SJSA1 (cell line): ENCODE measurements at regions not wholly inside any gene's neighbourhood (a gene's known extent, or its start where the extent isn't known, plus 50 kb on each side); places are given as distances from the start of the nearest gene placed in this dataset.
"Not testable (repeated sequence)": the region's sequence is repeated elsewhere in the genome, so short reads cannot be mapped to it uniquely, and the experiment has no call there.

ENCODE experiments used
- DNase-seq, 2 experiments: peaks; one replicate each; pipeline ENCODE4 v3.0.0-alpha.2; 2015 to 2020; ENCODE audit warnings: low spot score in 2 of 2, low read depth in 1 of 2
- H3K27ac ChIP-seq: fragments of 250-450 bp; sonication (Bioruptor Pico); 2 replicates; pipeline ENCODE4 v1.5.1; 2020; ENCODE audit warnings: mild to moderate bottlenecking, moderate library complexity
- H3K27me3 ChIP-seq: fragments of 250-450 bp; sonication (Bioruptor Pico); replicated peaks from 2 replicates; pipeline ENCODE4 v1.5.1; 2020; ENCODE audit warnings: mild to moderate bottlenecking, moderate library complexity
- H3K36me3 ChIP-seq: fragments of 250-450 bp; sonication (Bioruptor Pico); 2 replicates; pipeline ENCODE4 v1.5.1; 2020; ENCODE audit warnings: mild to moderate bottlenecking
- H3K4me1 ChIP-seq: fragments of 250-450 bp; sonication (Bioruptor Pico); replicated peaks from 2 replicates; pipeline ENCODE4 v1.6.1; 2021; ENCODE audit warnings: mild to moderate bottlenecking
- H3K4me3 ChIP-seq: fragments of 250-450 bp; sonication (Bioruptor Pico); 2 replicates; pipeline ENCODE4 v1.5.1; 2020; ENCODE audit warnings: mild to moderate bottlenecking
- H3K9me3 ChIP-seq: fragments of 250-450 bp; sonication (Bioruptor Pico); replicated peaks from 2 replicates; pipeline ENCODE4 v1.5.1; 2020; ENCODE audit warnings: mild to moderate bottlenecking

DNA sequence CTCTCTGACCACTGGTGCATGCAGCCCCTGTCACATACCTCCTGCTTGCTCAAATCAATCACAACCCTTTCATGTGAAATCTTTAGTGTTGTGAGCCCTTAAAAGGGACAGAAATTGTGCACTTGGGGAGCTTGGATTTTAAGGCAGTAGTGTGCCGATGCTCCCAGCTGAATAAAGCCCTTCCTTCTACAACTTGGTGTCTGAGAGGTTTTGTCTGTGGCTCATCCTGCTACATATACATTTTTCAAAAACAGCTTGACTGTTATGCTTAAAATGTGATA, 413.8 kb downstream of the DAD1 start:
- H3K36me3 ChIP-seq, H3K4me3 ChIP-seq, H3K27ac ChIP-seq, H3K27me3 ChIP-seq, H3K4me1 ChIP-seq, DNase-seq, H3K9me3 ChIP-seq: not testable (repeated sequence)

DNA sequence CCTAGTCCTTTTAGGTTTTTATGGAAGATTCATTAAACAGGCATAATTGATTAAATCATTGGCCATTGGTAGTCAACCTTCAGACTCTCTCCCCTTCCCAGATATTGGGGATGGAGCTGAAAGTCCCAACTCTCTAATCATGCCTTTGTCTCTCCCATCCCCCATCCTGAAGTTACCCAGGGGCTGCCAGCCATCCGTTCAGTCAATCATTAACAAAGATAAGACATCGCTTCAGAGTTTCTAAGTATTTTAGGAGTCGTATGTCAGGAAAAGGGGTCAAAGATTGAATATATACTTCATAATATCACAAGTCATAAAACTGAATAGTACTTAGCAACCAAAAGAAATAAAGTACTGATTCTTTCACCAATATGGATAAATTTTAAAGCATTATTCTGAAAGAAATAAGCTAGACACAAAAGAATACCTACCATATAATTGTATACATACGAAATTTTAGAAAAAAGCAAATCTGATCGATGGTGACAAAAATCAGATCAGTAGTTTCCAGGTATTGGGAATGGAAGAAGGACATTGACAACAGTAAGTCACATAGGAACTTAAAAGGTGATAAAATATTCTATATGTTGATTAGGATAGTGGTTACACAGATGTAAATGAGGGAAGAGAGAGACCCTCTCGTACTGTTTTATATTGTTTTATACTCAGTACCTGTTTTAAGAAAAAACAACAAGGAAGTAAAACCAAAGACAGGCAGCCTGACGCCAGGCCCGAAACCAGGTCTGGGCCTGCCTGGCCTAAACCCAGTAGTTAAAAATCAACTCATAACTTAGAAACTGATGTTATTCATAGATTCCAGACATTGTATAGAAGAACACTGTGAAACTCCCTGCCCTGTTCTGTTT, 414.4 kb downstream of the DAD1 start:
- Histone ChIP-seq H3K9me3 (no peaks in the 10 kb centered on the region), H3K4me1 (no peaks in the 10 kb centered on the region), H3K4me3 (no peak overlapping the region), H3K36me3 (no peaks in the 10 kb centered on the region), H3K27me3 (no peaks in the 10 kb centered on the region), H3K27ac (no peak overlapping the region)
- DNase-seq: no peak

DNA sequence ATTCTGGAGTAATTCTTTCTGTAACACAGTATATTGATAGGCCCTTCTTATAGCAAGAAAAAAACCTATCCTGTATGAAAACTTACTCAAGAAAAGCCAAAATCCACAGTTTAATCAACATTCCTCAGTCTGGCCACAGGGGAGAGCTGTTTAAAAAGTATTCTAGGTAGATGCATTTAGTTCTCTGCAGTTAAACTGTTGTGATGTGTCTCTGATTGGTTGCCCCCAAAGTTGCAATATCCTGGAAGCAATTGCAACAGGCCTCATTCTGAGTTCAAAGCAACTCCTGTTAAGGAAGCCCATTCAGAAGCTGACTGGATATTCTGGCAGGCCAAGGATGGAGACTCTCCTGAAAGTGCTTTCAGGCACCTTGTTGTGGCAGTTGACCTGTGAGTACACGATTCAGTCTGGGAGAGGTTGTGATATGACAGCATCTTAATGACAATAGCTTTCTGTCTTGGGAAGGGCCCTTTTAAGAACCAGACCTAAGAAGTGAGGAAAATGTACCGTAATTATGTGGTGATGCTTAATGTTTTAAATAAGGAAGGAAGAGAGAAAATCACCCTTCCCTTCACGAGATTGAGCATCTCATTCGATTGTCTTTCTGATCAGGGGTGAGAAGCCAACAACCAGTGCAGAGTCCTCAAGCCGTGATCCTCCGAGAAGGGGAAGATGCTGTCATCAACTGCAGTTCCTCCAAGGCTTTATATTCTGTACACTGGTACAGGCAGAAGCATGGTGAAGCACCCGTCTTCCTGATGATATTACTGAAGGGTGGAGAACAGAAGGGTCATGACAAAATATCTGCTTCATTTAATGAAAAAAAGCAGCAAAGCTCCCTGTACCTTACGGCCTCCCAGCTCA, 420.7 kb downstream of the DAD1 start:
- Histone ChIP-seq H3K9me3 (no peaks in the 10 kb centered on the region), H3K4me1 (no peaks in the 10 kb centered on the region), H3K27ac (no peak overlapping the region), H3K36me3 (no peaks in the 10 kb centered on the region), H3K4me3 (no peak overlapping the region), H3K27me3 (0 out of 2 replicates have a peak, but pooled peaks cover 3% of the 10 kb centered on the region)
- no peak for DNase-seq

DNA sequence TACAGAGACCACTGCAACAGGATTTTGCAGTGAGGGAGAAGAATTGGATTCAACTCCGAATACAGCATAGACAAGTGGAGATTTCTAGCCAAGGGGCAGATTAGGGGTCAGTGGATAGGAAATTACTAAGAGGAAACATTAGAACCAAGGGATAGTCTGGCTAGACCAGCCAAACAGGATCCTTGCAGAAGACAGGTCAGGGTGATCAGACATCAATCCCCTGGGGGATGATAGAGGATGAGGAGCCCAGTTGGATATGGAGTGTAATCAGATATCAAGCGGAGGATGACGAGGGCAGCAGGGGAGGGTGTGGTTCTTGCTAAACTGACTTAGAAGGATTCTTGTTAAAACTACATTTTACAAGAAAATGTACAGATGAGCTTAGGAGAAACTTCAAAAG, 424.4 kb downstream of the DAD1 start:
- H3K27ac ChIP-seq: no peak overlapping the region
- no peak for DNase-seq
- no peaks in the 10 kb centered on the region for H3K9me3 ChIP-seq
- no peaks in the 10 kb centered on the region for H3K36me3 ChIP-seq
- H3K27me3 ChIP-seq: 0 out of 2 replicates have a peak, but pooled peaks cover 3% of the 10 kb centered on the region
- no peaks in the 10 kb centered on the region for H3K4me1 ChIP-seq
- no peak overlapping the region for H3K4me3 ChIP-seq

DNA sequence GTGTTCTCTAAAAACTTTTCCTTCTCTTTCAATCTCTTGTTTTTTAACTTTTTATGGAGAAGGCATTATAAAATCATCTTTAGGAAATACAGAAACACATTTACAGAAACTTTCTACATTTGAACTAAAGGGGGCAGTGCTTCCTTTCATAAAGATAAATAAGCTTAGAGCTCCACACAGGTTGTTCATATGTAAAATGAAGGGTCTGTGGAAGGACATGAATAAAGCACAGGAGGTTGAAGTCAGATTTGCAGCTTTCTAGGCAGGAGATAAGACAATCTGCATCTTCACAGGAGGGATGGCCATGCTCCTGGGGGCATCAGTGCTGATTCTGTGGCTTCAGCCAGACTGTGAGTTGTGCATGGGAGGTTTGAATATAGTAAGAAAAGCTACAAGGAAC, 426.0 kb downstream of the DAD1 start:
- no peaks in the 10 kb centered on the region for H3K36me3 ChIP-seq
- H3K27ac ChIP-seq: no peak overlapping the region
- no peak overlapping the region for H3K4me3 ChIP-seq
- H3K27me3 ChIP-seq: 0 out of 2 replicates have a peak, but pooled peaks cover 3% of the 10 kb centered on the region
- no peak for DNase-seq
- no peaks in the 10 kb centered on the region for H3K9me3 ChIP-seq
- no peaks in the 10 kb centered on the region for H3K4me1 ChIP-seq

DNA sequence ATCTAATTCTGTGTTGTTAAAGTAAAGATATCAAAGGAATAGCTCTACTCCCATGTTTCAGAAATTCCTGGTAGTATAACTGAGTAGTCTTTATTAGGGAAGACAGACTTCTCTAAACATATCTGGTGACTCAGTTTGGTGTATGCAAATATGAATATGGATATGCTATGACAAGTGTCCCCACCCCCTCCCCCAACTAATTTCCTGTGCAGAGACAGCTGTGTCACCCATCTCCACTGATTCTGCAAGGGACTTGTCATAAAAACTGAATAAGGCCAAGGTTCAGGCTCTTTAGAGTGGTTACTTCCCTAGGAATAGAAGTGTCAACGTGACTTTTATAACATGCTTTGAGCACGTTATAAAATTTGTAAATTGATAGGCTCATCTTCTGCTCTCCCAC, 429.1 kb downstream of the DAD1 start:
- Histone ChIP-seq H3K9me3 (no peaks in the 10 kb centered on the region), H3K36me3 (no peaks in the 10 kb centered on the region), H3K4me3 (no peak overlapping the region), H3K27ac (no peak overlapping the region), H3K27me3 (no peaks in the 10 kb centered on the region), H3K4me1 (no peaks in the 10 kb centered on the region)
- no peak for DNase-seq

DNA sequence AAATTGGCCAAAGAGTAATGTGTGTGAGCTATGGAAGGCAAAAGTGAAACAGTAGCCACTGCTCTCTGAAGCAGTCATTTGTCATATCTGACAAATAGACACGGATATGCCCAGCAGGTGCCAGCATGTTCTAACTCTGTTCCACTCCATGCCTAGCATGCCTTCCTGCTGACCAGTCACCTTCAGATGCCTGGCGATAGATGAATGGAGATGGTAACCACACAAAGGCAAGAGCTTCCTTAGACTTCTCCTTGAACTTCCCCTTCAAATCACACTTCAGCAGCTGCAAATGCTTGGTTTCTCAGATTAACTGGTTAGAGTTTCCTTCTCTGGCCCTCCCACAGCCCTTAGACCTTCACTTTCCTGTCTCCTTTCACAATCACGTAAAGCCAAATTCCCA, 429.9 kb downstream of the DAD1 start:
- Histone ChIP-seq H3K4me1 (no peaks in the 10 kb centered on the region), H3K9me3 (no peaks in the 10 kb centered on the region), H3K27me3 (no peaks in the 10 kb centered on the region), H3K27ac (no peak overlapping the region), H3K4me3 (no peak overlapping the region), H3K36me3 (no peaks in the 10 kb centered on the region)
- DNase-seq: no peak

DNA sequence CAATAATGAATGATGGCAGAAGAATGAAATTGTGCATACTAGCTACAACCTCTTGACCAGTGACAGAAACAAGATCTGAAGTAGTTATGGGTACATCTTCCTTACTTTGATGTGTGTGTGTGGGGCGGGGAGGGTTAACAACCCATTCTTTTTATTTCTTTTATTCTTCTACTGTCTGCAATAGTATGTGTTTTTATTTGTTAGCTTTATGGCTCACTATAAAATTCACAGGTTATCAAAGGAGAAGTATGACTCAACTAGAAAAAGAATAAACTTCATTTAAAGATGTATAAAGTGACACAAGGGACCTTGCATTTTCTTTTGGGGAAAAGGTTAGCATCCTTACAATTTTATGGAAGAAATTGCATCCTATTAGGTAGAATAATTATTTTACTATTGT, 430.5 kb downstream of the DAD1 start:
- no peak overlapping the region for H3K27ac ChIP-seq
- DNase-seq: no peak
- no peaks in the 10 kb centered on the region for H3K36me3 ChIP-seq
- H3K27me3 ChIP-seq: no peaks in the 10 kb centered on the region
- H3K9me3 ChIP-seq: no peaks in the 10 kb centered on the region
- H3K4me1 ChIP-seq: no peaks in the 10 kb centered on the region
- no peak overlapping the region for H3K4me3 ChIP-seq

DNA sequence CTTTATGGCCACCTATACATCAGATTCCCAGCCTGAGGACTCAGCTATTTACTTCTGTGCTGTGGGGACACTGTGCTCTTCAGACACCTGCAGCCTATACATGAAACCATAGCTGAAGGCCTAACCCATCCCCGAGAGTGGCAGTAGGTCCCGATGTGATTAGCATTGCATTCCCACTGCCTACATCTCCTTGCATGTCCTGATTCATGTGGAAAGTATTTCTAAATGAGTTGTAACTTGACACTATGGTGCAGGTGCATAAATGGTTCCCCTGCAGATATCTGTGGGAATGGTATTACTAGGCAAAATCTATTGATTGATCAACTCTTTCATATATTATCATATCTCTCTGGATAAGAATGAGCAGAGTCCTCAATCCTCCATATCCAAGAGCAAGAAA, 433.5 kb downstream of the DAD1 start:
- Histone ChIP-seq H3K4me3 (no peak overlapping the region), H3K9me3 (no peaks in the 10 kb centered on the region), H3K27ac (no peak overlapping the region), H3K27me3 (no peaks in the 10 kb centered on the region), H3K4me1 (no peaks in the 10 kb centered on the region), H3K36me3 (no peaks in the 10 kb centered on the region)
- DNase-seq: no peak

DNA sequence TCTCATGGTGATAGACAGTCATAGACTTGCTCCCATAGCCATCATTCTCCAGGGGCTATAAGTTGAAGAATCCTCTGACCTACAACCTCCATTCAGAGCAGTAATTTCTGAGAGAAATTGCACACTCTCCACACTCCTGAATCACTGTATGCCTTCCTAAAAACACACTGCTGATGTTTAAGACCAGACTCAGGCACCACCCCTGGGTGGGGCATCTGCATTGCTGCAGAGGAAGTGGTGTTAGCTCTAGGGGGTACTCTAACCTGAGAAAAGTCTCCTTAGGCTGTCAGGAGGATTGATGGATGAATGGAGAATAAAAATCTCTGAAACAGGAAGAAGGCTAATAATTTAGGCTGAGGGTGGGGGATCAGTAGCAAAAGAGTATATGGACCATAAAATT, 436.1 kb downstream of the DAD1 start:
- DNase-seq: no peak
- Histone ChIP-seq H3K27me3 (no peaks in the 10 kb centered on the region), H3K27ac (no peak overlapping the region), H3K4me1 (no peaks in the 10 kb centered on the region), H3K36me3 (no peaks in the 10 kb centered on the region), H3K9me3 (no peaks in the 10 kb centered on the region), H3K4me3 (no peak overlapping the region)

DNA sequence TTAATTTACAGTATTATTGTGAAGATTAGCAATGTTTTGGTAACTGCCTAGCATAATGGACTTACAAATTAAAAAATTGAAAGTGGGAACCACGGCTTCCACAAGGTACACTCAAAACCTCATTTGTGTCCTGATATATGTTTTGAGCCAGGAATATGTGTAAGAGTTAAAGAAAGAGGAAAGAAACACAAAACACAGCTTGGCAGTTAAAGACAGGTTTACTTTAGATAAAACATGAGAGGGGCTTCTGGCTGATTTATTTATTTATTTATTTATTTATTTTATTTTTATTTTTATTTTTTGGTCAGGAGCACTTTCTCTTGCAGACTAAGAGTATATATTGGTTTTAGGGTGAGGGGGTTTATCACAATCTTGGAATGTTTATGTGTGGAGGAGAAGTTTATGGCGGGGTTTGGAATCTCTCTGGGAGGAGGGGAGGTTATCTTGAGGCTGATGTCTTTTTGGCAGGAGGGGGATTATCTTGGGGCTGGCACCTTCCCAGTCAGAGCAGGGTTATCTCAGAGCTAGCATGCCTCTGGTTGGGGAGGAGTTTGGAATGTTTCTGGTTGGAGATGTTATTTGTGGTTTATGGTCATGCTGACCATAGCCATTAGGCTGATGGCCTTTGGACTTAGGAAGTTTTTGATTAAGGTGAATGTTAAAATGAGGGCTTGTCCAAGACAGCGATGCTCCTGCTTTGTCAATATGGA, 436.7 kb downstream of the DAD1 start:
- Histone ChIP-seq H3K27ac (no peak overlapping the region), H3K36me3 (no peaks in the 10 kb centered on the region), H3K27me3 (no peaks in the 10 kb centered on the region), H3K4me3 (no peak overlapping the region), H3K9me3 (no peaks in the 10 kb centered on the region), H3K4me1 (no peaks in the 10 kb centered on the region)
- no peak for DNase-seq

DNA sequence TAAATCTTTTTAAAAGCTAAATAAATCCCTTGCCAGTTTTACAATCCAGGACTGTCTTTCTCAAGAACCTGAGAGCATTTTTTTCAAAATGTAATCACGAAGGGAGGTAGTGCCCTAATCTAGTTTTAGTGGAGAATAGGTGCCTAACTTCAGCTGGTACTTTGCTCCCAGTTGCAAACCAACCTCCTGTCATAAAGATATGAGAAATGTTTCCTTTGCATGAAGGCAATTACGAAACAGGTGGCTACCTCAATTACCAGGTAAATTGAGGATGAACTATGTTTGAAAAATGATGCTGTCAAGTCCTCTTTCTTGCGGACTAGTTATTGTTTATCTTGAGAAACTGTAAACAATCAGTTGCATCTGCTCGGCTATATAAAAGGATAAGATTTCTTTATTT, 437.9 kb downstream of the DAD1 start:
- no peak overlapping the region for H3K27ac ChIP-seq
- no peak for DNase-seq
- H3K4me1 ChIP-seq: no peaks in the 10 kb centered on the region
- H3K4me3 ChIP-seq: no peak overlapping the region
- no peaks in the 10 kb centered on the region for H3K9me3 ChIP-seq
- no peaks in the 10 kb centered on the region for H3K36me3 ChIP-seq
- H3K27me3 ChIP-seq: no peaks in the 10 kb centered on the region

DNA sequence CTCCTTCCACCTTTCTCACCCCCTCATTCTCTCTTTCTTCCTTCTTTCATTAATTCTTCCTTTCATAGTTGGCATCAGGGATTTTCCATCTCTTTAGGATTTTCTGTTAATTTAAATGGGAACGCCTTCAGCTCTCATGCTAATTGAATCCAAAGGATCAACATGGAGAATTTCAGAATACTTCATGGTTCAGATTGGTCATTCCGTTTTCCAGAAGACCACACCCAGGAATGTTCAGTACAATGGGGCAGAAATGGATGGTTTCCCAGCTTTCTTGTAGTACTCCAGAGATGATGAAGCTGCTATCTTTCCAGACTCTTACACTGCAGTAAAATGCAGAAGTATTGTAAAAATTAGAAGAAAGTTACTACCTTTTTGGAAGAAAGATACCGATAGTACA, 440.0 kb downstream of the DAD1 start:
- DNase-seq: no peak
- H3K9me3 ChIP-seq: no peaks in the 10 kb centered on the region
- no peaks in the 10 kb centered on the region for H3K4me1 ChIP-seq
- H3K36me3 ChIP-seq: no peaks in the 10 kb centered on the region
- no peaks in the 10 kb centered on the region for H3K27me3 ChIP-seq
- no peak overlapping the region for H3K27ac ChIP-seq
- no peak overlapping the region for H3K4me3 ChIP-seq

DNA sequence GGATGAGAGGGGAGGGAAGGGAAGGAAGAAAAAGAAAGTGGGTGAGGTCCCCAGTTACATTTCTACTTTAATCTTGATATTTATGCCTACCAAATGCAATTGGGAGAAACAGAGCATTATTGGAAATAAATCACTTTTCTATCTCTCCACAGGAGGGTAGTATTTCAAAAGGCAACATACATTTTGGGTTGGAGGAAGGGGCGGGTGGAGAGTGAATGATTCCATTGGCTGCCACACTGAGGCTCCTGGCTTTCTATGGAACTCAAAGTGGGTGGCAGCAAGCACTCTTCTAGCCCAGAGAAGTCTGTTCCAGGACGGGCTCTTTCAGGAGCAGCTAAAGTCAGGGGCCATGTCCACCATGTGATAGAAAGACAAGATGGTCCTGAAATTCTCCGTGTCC, 441.3 kb downstream of the DAD1 start:
- Histone ChIP-seq H3K36me3 (no peaks in the 10 kb centered on the region), H3K4me3 (no peak overlapping the region), H3K9me3 (no peaks in the 10 kb centered on the region), H3K4me1 (no peaks in the 10 kb centered on the region), H3K27ac (no peak overlapping the region), H3K27me3 (no peaks in the 10 kb centered on the region)
- DNase-seq: no peak
